AG09319 (cell line): ENCODE measurements at regions not wholly inside any gene's neighbourhood (a gene's known extent, or its start where the extent isn't known, plus 50 kb on each side); places are given as distances from the start of the nearest gene placed in this dataset.

ENCODE experiments used
- DNase-seq: peaks from one replicate; pipeline ENCODE4 v3.0.0-alpha.2; 2010; ENCODE audit warnings: low read depth; ENCODE audit errors: extremely low read depth
- CTCF ChIP-seq: IDR thresholded peaks from 2 replicates; pipeline ENCODE4 v1.5.1; 2011; ENCODE audit warnings: low read depth, mild to moderate bottlenecking, inconsistent platforms, low read length, moderate library complexity

GRCh38 chr2:237228281-237228625, 142.6 kb downstream of the COPS8 start:
- no peak for DNase-seq
- no peak for TF ChIP-seq CTCF

GRCh38 chr2:237229905-237230304, 144.2 kb downstream of the COPS8 start:
- DNase-seq: no peak
- TF ChIP-seq CTCF: no peak

GRCh38 chr2:237230355-237230754, 144.7 kb downstream of the COPS8 start:
- DNase-seq: no peak
- TF ChIP-seq CTCF: no peak

GRCh38 chr2:237231593-237231992, 145.9 kb downstream of the COPS8 start:
- TF ChIP-seq CTCF: no peak
- DNase-seq: no peak

- no peak for TF ChIP-seq CTCF
- no peak for DNase-seq
Measured at GRCh38 chr2:237232166-237232565, 146.5 kb downstream of the COPS8 start.

- no peak for DNase-seq
Measured at GRCh38 chr2:237234268-237234667, 148.6 kb downstream of the COPS8 start.

GRCh38 chr2:237235383-237236095, 149.8 kb downstream of the COPS8 start:
- no peak for DNase-seq
- no peak for TF ChIP-seq CTCF

More at GRCh38 chr2:237234268-237234667, 148.6 kb downstream of the COPS8 start:
- TF ChIP-seq CTCF: no peak
